Endothelial cell of umbilical vein (primary cell): ENCODE measurements at regions not wholly inside any gene's neighbourhood (a gene's known extent, or its start where the extent isn't known, plus 50 kb on each side); places are given as distances from the start of the nearest gene placed in this dataset.

Experiments used
- BruUV-seq: library from RNA; stranded (reverse); fragments of 400-500 nt; replicated peaks from 2 replicates; lab custom pipeline; 2021; lab: Mats Ljungman, UMichigan
- CTCF ChIA-PET: fragments of 300-600, 350-600 bp; sonication (Branson Sonifier 250); formaldehyde crosslinking; loops from one replicate; lab custom pipeline; 2021; ENCODE audit warnings: antibody characterized with exemption, inconsistent platforms; lab: Charles Lee
- POLR2A ChIA-PET: fragments of 300-600, 350-600 bp; sonication (Branson Sonifier 250); formaldehyde crosslinking; loops from one replicate; lab custom pipeline; 2021; ENCODE audit warnings: antibody characterized with exemption, inconsistent platforms; lab: Charles Lee
- DNase-seq: peaks from one replicate; pipeline ENCODE4 v3.0.0-alpha.2; 2011; ENCODE audit warnings: low read depth, low spot score
- FAIRE-seq: peaks from 2 replicates; lab custom pipeline; 2011; peaks lifted over from hg19 to GRCh38; lab: Jason Lieb, UNC
- H2AFZ ChIP-seq: 2 replicates; pipeline ENCODE4 v1.6.0; 2012; ENCODE audit warnings: low read depth, low read length, control low read depth, inconsistent platforms
- H3K27ac ChIP-seq: 2 replicates; pipeline ENCODE4 v1.5.1; 2011; ENCODE audit warnings: low read depth, mild to moderate bottlenecking, control low read depth, low read length, moderate library complexity; ENCODE audit not compliant: insufficient read depth
- H3K27me3 ChIP-seq, 2 experiments: 2 replicates each; pipeline versions ENCODE4 v1.6.0 to v1.6.1; 2011; ENCODE audit warnings: low read length in 2 of 2, mixed read lengths in 1 of 2; ENCODE audit not compliant: control insufficient read depth in 2 of 2, insufficient read depth in 2 of 2
- H3K36me3 ChIP-seq, 2 experiments: 2 replicates in 1 of 2; 3 replicates in 1 of 2; pipeline ENCODE4 v1.5.1; 2011; ENCODE audit warnings: low read length in 2 of 2, mild to moderate bottlenecking in 1 of 2, moderate library complexity in 1 of 2; ENCODE audit not compliant: control insufficient read depth in 2 of 2, insufficient read depth in 2 of 2; ENCODE audit errors: extremely low read depth in 1 of 2
- H3K4me1 ChIP-seq: 3 replicates; pipeline ENCODE4 v1.5.1; 2011; ENCODE audit warnings: mild to moderate bottlenecking, low read length; ENCODE audit not compliant: control insufficient read depth, insufficient read depth; ENCODE audit errors: extremely low read depth
- H3K4me2 ChIP-seq: 2 replicates; pipeline ENCODE4 v1.6.1; 2011; ENCODE audit warnings: low read length, control low read depth, mixed read lengths; ENCODE audit not compliant: insufficient read depth
- H3K4me3 ChIP-seq, 3 experiments: fragments of 200-600 bp in 1 of 3; sonication (generic), shearing (Covaris generic) in 1 of 3; replicated peaks in 1 of 3; 2 replicates each; pipeline ENCODE4 v1.5.1; 2011 to 2016; ENCODE audit warnings: control low read depth in 3 of 3, low read length in 3 of 3, mild to moderate bottlenecking in 2 of 3, inconsistent platforms in 1 of 3, low read depth in 1 of 3, moderate library complexity in 1 of 3; ENCODE audit not compliant: insufficient read depth in 1 of 3
- H3K79me2 ChIP-seq: 2 replicates; pipeline ENCODE4 v1.6.0; 2012; ENCODE audit warnings: low read length, inconsistent platforms; ENCODE audit not compliant: control insufficient read depth, insufficient read depth
- H3K9ac ChIP-seq: replicated peaks from 2 replicates; pipeline ENCODE3; 2011; ENCODE audit warnings: low read length, control low read depth; ENCODE audit not compliant: insufficient read depth; ENCODE audit errors: extremely low read depth
- H3K9me1 ChIP-seq: replicated peaks from 3 replicates; pipeline ENCODE4 v1.6.0; 2011; ENCODE audit warnings: mild to moderate bottlenecking, low read length; ENCODE audit not compliant: control insufficient read depth, insufficient read depth; ENCODE audit errors: extremely low read depth
- H3K9me3 ChIP-seq: replicated peaks from 2 replicates; pipeline ENCODE4 v1.5.1; 2012; ENCODE audit warnings: low read length, inconsistent platforms; ENCODE audit not compliant: control insufficient read depth, insufficient read depth
- H4K20me1 ChIP-seq: replicated peaks from 2 replicates; pipeline ENCODE3; 2011; ENCODE audit warnings: mild to moderate bottlenecking, low read length; ENCODE audit not compliant: control insufficient read depth, insufficient read depth; ENCODE audit errors: extremely low read depth
- EZH2 ChIP-seq: IDR thresholded peaks from 2 replicates; pipeline ENCODE4 v1.6.1; 2012; ENCODE audit warnings: borderline replicate concordance, low read depth, mild to moderate bottlenecking, moderate library complexity, low read length, inconsistent platforms; ENCODE audit not compliant: severe bottlenecking
- FOS ChIP-seq: IDR thresholded peaks from 2 replicates; pipeline ENCODE4 v1.6.1; 2011; ENCODE audit warnings: mild to moderate bottlenecking, low read length, moderate library complexity, borderline replicate concordance; ENCODE audit not compliant: insufficient read depth
- GATA2 ChIP-seq: IDR thresholded peaks from 2 replicates; pipeline ENCODE4 v1.7.0; 2011; ENCODE audit warnings: low read depth, mild to moderate bottlenecking, moderate library complexity, mixed read lengths, low read length; ENCODE audit not compliant: insufficient read length, insufficient read depth
- JUN ChIP-seq: IDR thresholded peaks from 2 replicates; pipeline ENCODE4 v1.6.1; 2011; ENCODE audit warnings: borderline replicate concordance, low read depth; ENCODE audit not compliant: insufficient read length, insufficient read depth
- MAX ChIP-seq: IDR thresholded peaks from 2 replicates; pipeline ENCODE4 v1.6.1; 2011; ENCODE audit not compliant: insufficient read depth, insufficient read length
- MYC ChIP-seq: IDR thresholded peaks from one replicate; pipeline ENCODE4 v1.6.1; 2011; ENCODE audit warnings: mild to moderate bottlenecking, low read depth, low read length
- dilution Hi-C: fragments of 300-500 bp; cut with MboI; formaldehyde crosslinking; loops from one replicate; pipeline ENCODE4 v1.15.0; 2019; ENCODE audit warnings: low sequenced_read_pairs; ENCODE audit not compliant: extremely low pct_ligation_motif_present
- intact Hi-C: fragments of 100-400 bp; cut with micrococcal nuclease; formaldehyde crosslinking; loops from one replicate; pipeline ENCODE4 v1.10.0; 2022

GRCh38 chr3:159734681-159735080, 254.0 kb upstream of the IL12A start:
- DNase-seq (peak; percentile 23), FAIRE-seq (no peak)
- ChIA-PET CTCF (interaction anchor here (0.7 to 1.2 kb wide), 5 partner anchors 12 to 94 kb away, joined by 3 to 5 read pairs (median 4); no protein-coding TSS in a partner anchor), POLR2A (interaction anchor here (0.7 kb wide), 2 partner anchors 28 to 29 kb away, joined by 3 to 4 read pairs; no protein-coding TSS in a partner anchor)
- no peak for TF ChIP-seq MYC
- TF ChIP-seq MAX: no peak
- no peak for TF ChIP-seq EZH2
- no peak for TF ChIP-seq GATA2
- no peak for TF ChIP-seq FOS
- Histone ChIP-seq H4K20me1 (no peaks in the 10 kb centered on the region), H2AFZ (no peak overlapping the region), H3K36me3 (no peaks in the 10 kb centered on the region), H3K4me1 (peaks cover 15% of the 10 kb centered on the region), H3K4me2 (no peak overlapping the region), H3K27ac (no peak overlapping the region), H3K27me3 (no peaks in the 10 kb centered on the region), H3K4me3 (no peak overlapping the region), H3K9me1 (no peaks in the 10 kb centered on the region), H3K9ac (no peak overlapping the region), H3K9me3 (no peaks in the 10 kb centered on the region), H3K79me2 (no peaks in the 10 kb centered on the region)
- dilution Hi-C loops: no loop called here
- BruUV-seq: no TSS peak
- intact Hi-C loops: no loop called here

DNA sequence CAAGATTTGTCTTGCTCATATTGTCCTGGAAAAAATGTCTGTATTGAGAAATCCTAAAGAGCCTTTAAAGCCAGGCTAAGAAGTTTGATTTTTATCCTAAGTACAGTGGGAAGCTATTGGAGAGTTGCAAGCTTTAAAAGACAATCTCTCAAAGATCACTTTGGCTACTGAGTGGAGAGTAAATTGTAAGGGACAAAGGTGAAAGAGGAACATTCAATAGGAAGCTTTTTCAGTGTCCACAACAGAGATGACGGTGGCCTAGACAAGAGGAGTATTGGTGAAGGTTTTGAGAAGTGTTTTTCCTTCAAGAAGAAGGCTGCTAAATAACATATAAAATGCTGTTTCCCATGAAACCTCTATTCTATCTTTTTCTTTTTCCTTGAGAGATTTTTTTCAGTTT, 249.5 kb upstream of the IL12A start:
- Histone ChIP-seq H2AFZ (no peak overlapping the region), H3K9ac (no peak overlapping the region), H3K4me3 (no peak overlapping the region), H3K36me3 (no peaks in the 10 kb centered on the region), H4K20me1 (no peaks in the 10 kb centered on the region), H3K27me3 (no peaks in the 10 kb centered on the region), H3K9me1 (no peaks in the 10 kb centered on the region), H3K4me2 (no peak overlapping the region), H3K9me3 (no peaks in the 10 kb centered on the region), H3K27ac (no peak overlapping the region), H3K4me1 (no peaks in the 10 kb centered on the region), H3K79me2 (no peaks in the 10 kb centered on the region)
- DNase-seq (no peak), FAIRE-seq (no peak)
- TF ChIP-seq FOS (no peak), JUN (no peak)
- BruUV-seq: no TSS peak
- ChIA-PET CTCF (interaction anchor here (2.7 kb wide), 1 partner anchor 66 kb away, joined by 13 read pairs; no protein-coding TSS in a partner anchor), POLR2A (no interaction called here)
- intact Hi-C loops: no loop called here
- dilution Hi-C loops: no loop called here
